Ovary (tissue), 3 donors: ENCODE measurements at regions not wholly inside any gene's neighbourhood (a gene's known extent, or its start where the extent isn't known, plus 50 kb on each side); places are given as distances from the start of the nearest gene placed in this dataset.

Source experiments
- EP300 ChIP-seq: sonication (generic); formaldehyde crosslinking; IDR thresholded peaks from one replicate; pipeline ENCODE4 v1.6.1; 2017; ENCODE audit warnings: antibody characterized with exemption
- TF ChIP-seq, protein P1 (sequence below), 3 donors: fragments of 450-650 bp in 2 of 3; fragments of 200-600 bp in 1 of 3; IDR thresholded peaks; one replicate each; pipeline versions ENCODE4 v1.5.1 to v1.8.0; 2016 to 2022; ENCODE audit warnings: antibody characterized with exemption in 3 of 3, mild to moderate bottlenecking in 1 of 3
- donor health status: DM: no; HTN: no; CAD: no.

DNA sequence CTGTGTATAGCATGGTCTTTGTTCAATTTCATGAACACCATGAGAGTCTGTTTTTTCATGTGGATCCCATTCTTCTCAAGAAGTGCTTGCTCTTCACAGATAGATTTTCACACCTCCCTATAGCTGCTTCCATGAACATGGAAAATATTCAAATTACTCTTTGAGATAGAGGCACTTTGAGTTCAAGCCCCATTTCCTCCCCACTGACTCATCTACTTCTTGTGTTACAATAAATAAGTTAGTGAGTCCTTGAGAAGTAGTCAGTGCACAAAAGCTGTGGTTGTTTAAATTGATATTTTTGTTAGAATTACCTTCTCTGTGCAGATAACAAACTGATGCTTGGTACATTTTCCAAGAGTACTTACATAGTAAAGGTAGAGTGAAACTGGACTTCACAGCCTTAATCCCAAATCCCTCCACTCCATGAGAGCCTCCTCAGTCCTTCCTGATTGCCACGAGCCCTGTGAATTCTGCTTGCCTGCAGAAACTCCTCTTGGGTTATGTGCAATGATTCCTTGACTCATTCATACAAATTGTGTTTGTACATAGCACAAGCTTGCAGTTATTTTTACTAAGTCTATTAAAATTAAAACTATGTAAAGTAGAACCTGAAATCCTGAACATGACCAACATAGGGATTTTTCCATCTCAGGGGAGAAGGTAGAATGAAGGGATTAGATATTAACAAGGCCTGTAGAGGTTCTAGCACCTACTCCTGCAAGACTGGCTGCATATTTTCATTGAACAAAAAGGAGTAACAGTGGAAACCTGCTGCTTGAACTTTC is 496.2 kb downstream of the TNS3 start:
- TF ChIP-seq, protein P1, sequence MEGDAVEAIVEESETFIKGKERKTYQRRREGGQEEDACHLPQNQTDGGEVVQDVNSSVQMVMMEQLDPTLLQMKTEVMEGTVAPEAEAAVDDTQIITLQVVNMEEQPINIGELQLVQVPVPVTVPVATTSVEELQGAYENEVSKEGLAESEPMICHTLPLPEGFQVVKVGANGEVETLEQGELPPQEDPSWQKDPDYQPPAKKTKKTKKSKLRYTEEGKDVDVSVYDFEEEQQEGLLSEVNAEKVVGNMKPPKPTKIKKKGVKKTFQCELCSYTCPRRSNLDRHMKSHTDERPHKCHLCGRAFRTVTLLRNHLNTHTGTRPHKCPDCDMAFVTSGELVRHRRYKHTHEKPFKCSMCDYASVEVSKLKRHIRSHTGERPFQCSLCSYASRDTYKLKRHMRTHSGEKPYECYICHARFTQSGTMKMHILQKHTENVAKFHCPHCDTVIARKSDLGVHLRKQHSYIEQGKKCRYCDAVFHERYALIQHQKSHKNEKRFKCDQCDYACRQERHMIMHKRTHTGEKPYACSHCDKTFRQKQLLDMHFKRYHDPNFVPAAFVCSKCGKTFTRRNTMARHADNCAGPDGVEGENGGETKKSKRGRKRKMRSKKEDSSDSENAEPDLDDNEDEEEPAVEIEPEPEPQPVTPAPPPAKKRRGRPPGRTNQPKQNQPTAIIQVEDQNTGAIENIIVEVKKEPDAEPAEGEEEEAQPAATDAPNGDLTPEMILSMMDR (IDR thresholded peaks at IDR 0.05) = no peak
- TF ChIP-seq EP300 = no peak
